Kidney glomerular epithelial cell (primary cell): ENCODE measurements at regions not wholly inside any gene's neighbourhood (a gene's known extent, or its start where the extent isn't known, plus 50 kb on each side); places are given as distances from the start of the nearest gene placed in this dataset.

Experiments used
- DNase-seq: peaks from one replicate; lab custom pipeline; 2025; lab: John Stamatoyannopoulos, UW

GRCh38 chr12:91793676-91794075, 352.0 kb downstream of the BTG1 start:
- DNase-seq: no peak

GRCh38 chr12:91792597-91792996, 353.0 kb downstream of the BTG1 start:
- no peak for DNase-seq

- no peak for DNase-seq
Observed at GRCh38 chr12:91786499-91787272, 359.0 kb downstream of the BTG1 start.

GRCh38 chr12:91785655-91786498, 359.8 kb downstream of the BTG1 start:
- DNase-seq: no peak

- DNase-seq: no peak
Observed at GRCh38 chr12:91781114-91781513, 364.5 kb downstream of the BTG1 start.

- DNase-seq: peak; percentile 98
Observed at GRCh38 chr12:91778938-91779400, 366.7 kb downstream of the BTG1 start.

GRCh38 chr12:91778091-91778832, 367.4 kb downstream of the BTG1 start:
- peak; percentile 16 for DNase-seq

- peak; percentile 59 for DNase-seq
Observed at GRCh38 chr12:91777268-91777992, 368.2 kb downstream of the BTG1 start.

- peak; percentile 6 for DNase-seq
Observed at GRCh38 chr12:91774434-91774921, 371.2 kb downstream of the BTG1 start.

- DNase-seq: no peak
Observed at GRCh38 chr12:91773749-91774429, 371.8 kb downstream of the BTG1 start.

- DNase-seq: no peak
Observed at GRCh38 chr12:91772411-91772810, 373.2 kb downstream of the BTG1 start.

GRCh38 chr12:91769736-91770135, 375.9 kb downstream of the BTG1 start:
- no peak for DNase-seq

- DNase-seq: no peak
Observed at GRCh38 chr12:91767237-91767636, 378.4 kb downstream of the BTG1 start.

GRCh38 chr12:91766454-91766853, 379.2 kb downstream of the BTG1 start:
- no peak for DNase-seq

GRCh38 chr12:91763654-91764370, 381.8 kb downstream of the BTG1 start:
- DNase-seq: no peak

- no peak for DNase-seq
Observed at GRCh38 chr12:91753649-91754048, 392.0 kb downstream of the BTG1 start.

GRCh38 chr12:91746976-91747375, 398.7 kb downstream of the BTG1 start:
- no peak for DNase-seq

GRCh38 chr12:91744597-91744996, 401.0 kb downstream of the BTG1 start:
- no peak for DNase-seq

- DNase-seq: no peak
Observed at GRCh38 chr12:91743704-91744321, 401.8 kb downstream of the BTG1 start.

GRCh38 chr12:91743280-91743679, 402.4 kb downstream of the BTG1 start:
- no peak for DNase-seq
